Liver (tissue), 3 donors: ENCODE measurements at regions not wholly inside any gene's neighbourhood (a gene's known extent, or its start where the extent isn't known, plus 50 kb on each side); places are given as distances from the start of the nearest gene placed in this dataset.

Experiments
- EGR1 ChIP-seq, 2 donors: IDR thresholded peaks; 2 replicates each; pipeline ENCODE4 v1.6.1; 2016 to 2018; ENCODE audit warnings: antibody characterized with exemption in 2 of 2, low read depth in 2 of 2
- GABPA ChIP-seq, 2 donors: IDR thresholded peaks in 1 of 2; conservative IDR thresholded peaks in 1 of 2; 2 replicates each; pipeline ENCODE4 v1.6.1; 2016; ENCODE audit warnings: antibody characterized with exemption in 2 of 2, mild to moderate bottlenecking in 1 of 2, moderate library complexity in 1 of 2
- RAD21 ChIP-seq, 2 donors: IDR thresholded peaks; 2 replicates each; pipeline ENCODE4 v1.6.1; 2016; ENCODE audit warnings: antibody characterized with exemption in 2 of 2, mild to moderate bottlenecking in 2 of 2
- SP1 ChIP-seq: IDR thresholded peaks from 2 replicates; pipeline ENCODE4 v1.6.1; 2018; ENCODE audit warnings: antibody characterized with exemption, mild to moderate bottlenecking
- TAF1 ChIP-seq: conservative IDR thresholded peaks from 2 replicates; pipeline ENCODE4 v1.6.1; 2016; ENCODE audit warnings: antibody characterized with exemption, mild to moderate bottlenecking
- ZBTB33 ChIP-seq: IDR thresholded peaks from 2 replicates; pipeline ENCODE4 v1.6.1; 2016; ENCODE audit warnings: antibody characterized with exemption
- TF ChIP-seq, protein P1 (sequence below): fragments of 150-350 bp; IDR thresholded peaks from 2 replicates; pipeline ENCODE4 v1.5.1; 2017; ENCODE audit warnings: improper control_type of control experiment, low read depth, low read length; ENCODE audit not compliant: missing input control
- TF ChIP-seq, protein P2 (sequence below): IDR thresholded peaks from 2 replicates; pipeline ENCODE4 v1.6.1; 2016; ENCODE audit warnings: antibody characterized with exemption, mild to moderate bottlenecking
- TF ChIP-seq, protein P3 (sequence below): IDR thresholded peaks from 2 replicates; pipeline ENCODE4 v1.6.1; 2016; ENCODE audit warnings: antibody characterized with exemption
- donor health status: healthy.
- donor health status: healthy.

DNA sequence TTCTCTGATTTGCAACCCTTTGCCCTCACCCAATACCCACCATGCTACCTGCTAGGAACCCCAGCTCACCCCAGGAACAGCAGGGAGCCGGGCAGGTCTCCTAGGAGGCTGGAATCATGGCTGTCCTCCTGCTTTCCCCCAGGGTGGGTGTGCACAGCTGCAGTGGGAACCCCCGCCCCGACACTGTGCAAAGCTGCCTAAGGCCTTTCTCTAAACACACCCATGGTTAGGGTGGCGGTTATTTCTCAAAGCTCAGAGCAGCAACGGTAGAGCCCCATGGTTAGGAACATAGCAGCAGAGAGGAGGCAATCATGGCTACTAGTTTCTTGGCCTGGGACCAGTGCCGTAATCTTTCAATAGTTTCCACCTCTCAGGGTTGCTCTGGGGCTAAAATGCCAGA is 52.2 kb downstream of the ABCC12 start:
- TF ChIP-seq SP1 (no peak), EGR1 (IDR thresholded peaks at IDR 0.05; ENCODE audit: low read depth in 2 of 2) (no peak), ZBTB33 (no peak), TAF1 (no peak), GABPA (IDR thresholded peaks at IDR 0.05 in 1 of 2, conservative IDR thresholded peaks at IDR 0.05 in 1 of 2) (no peak), RAD21 (IDR thresholded peaks at IDR 0.05) (no peak)
- TF ChIP-seq, protein P1, sequence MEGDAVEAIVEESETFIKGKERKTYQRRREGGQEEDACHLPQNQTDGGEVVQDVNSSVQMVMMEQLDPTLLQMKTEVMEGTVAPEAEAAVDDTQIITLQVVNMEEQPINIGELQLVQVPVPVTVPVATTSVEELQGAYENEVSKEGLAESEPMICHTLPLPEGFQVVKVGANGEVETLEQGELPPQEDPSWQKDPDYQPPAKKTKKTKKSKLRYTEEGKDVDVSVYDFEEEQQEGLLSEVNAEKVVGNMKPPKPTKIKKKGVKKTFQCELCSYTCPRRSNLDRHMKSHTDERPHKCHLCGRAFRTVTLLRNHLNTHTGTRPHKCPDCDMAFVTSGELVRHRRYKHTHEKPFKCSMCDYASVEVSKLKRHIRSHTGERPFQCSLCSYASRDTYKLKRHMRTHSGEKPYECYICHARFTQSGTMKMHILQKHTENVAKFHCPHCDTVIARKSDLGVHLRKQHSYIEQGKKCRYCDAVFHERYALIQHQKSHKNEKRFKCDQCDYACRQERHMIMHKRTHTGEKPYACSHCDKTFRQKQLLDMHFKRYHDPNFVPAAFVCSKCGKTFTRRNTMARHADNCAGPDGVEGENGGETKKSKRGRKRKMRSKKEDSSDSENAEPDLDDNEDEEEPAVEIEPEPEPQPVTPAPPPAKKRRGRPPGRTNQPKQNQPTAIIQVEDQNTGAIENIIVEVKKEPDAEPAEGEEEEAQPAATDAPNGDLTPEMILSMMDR, result no peak
- TF ChIP-seq, protein P2, sequence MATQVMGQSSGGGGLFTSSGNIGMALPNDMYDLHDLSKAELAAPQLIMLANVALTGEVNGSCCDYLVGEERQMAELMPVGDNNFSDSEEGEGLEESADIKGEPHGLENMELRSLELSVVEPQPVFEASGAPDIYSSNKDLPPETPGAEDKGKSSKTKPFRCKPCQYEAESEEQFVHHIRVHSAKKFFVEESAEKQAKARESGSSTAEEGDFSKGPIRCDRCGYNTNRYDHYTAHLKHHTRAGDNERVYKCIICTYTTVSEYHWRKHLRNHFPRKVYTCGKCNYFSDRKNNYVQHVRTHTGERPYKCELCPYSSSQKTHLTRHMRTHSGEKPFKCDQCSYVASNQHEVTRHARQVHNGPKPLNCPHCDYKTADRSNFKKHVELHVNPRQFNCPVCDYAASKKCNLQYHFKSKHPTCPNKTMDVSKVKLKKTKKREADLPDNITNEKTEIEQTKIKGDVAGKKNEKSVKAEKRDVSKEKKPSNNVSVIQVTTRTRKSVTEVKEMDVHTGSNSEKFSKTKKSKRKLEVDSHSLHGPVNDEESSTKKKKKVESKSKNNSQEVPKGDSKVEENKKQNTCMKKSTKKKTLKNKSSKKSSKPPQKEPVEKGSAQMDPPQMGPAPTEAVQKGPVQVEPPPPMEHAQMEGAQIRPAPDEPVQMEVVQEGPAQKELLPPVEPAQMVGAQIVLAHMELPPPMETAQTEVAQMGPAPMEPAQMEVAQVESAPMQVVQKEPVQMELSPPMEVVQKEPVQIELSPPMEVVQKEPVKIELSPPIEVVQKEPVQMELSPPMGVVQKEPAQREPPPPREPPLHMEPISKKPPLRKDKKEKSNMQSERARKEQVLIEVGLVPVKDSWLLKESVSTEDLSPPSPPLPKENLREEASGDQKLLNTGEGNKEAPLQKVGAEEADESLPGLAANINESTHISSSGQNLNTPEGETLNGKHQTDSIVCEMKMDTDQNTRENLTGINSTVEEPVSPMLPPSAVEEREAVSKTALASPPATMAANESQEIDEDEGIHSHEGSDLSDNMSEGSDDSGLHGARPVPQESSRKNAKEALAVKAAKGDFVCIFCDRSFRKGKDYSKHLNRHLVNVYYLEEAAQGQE, result no peak
- TF ChIP-seq, protein P3, sequence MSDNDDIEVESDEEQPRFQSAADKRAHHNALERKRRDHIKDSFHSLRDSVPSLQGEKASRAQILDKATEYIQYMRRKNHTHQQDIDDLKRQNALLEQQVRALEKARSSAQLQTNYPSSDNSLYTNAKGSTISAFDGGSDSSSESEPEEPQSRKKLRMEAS, result no peak
